Smooth muscle cell of the brain vasculature (primary cell): ENCODE measurements at regions not wholly inside any gene's neighbourhood (a gene's known extent, or its start where the extent isn't known, plus 50 kb on each side); places are given as distances from the start of the nearest gene placed in this dataset.
"Not testable (repeated sequence)": the region's sequence is repeated elsewhere in the genome, so short reads cannot be mapped to it uniquely, and the experiment has no call there.

Experiments
- DNase-seq: peaks from one replicate; pipeline ENCODE4 v3.0.0-alpha.2; 2012; ENCODE audit warnings: low read depth, low spot score

DNA sequence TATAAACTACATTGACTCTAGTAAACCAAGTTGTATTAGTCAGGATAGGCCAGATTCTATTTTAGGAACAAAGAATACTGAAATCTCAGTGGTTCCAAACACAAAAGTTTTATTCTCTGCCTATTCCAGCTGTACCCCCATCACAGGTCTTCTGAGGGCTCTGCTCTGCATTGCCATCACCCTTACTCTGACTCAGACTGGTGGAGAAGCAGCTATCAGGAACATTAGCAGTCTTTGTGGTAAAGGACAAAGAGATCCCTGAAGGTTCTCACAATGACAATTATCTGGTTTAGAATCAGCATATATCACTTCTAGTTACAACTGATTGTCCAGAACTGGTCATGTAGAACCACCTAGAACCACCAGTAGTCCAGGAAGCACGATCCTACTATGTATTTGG is 251.1 kb downstream of the GLUD2 start:
- no peak for DNase-seq

DNA sequence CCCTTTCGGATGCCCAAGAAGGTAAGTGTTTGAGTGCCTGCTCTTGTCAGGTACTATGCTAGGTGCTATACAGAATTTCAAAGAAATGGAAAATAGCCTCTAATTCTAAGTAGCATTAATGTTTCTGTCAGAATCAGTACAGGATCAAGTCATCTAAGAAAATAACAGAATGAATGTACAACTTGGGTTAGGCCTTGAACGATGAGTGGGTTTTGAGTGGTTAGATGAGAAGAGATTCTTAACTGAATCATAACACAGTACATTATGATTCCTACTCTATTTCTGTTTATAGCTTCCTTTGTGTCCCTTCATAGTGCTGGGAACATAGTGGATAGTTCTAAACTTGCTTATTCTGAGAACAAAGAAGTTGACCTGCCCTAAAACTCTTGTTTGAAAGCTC is 253.9 kb downstream of the GLUD2 start:
- no peak for DNase-seq

DNA sequence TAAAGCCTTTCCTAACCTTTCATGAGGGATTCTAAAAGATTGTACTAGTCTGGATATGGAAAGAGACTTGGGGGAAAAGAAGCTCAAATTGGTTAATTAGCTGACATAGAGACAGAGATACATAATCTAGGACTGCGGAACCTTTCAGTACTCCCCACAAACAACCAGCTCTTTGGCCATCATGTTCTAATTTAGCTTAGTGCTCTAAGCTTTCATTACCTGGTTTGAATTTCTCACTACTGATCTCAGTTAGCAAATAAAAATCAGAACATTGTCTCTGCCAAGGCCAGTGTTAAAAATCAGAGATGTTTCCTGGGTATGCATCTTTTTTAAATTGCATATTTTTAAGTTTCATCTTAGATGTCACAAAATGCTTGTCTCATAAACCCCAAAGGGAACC is 254.4 kb downstream of the GLUD2 start:
- no peak for DNase-seq

DNA sequence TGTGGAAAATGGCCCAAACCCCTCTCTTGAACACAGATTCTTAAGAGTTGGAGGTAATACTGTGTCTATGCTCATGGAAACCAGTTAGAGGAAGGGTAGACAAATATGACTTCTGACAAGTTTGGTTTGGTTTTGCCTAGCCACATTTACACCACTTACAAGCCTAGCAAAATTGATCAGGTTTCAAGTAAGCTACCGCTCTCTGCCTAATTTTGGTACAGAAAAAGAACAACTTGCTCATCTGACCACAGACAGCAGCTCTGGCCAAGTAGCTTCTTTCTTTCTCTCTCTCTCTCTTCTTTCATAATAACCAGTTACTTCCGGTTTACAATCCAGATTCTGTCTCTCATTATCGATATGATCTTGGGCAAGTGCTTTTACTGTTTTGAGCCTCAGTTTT is 260.0 kb downstream of the GLUD2 start:
- no peak for DNase-seq

DNA sequence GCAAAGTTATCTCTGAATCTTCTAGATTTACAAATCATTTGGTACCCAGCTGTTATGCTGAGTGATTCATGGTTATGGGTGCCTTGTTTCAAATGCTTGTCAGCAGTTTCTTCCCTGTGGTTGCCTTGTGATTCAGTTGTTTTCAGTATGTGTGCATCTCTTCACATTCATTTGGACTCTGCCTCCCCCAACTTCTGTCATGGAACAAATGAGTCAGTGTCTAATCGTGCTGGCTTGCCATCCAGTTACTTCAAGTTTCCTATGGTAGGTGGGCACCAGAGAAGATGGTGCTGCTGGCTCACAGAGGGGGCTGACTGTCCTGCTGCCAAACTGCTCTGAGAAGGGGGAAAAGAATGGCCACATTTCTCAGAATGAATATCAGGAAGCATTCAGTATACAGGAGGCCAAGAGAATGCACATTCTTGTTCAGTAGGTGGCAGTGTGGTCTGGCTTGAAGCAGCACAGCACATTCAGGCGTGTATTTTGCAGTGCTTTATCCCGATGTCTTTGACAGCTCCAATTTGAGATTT is 260.9 kb downstream of the GLUD2 start:
- peak; percentile 9 for DNase-seq

DNA sequence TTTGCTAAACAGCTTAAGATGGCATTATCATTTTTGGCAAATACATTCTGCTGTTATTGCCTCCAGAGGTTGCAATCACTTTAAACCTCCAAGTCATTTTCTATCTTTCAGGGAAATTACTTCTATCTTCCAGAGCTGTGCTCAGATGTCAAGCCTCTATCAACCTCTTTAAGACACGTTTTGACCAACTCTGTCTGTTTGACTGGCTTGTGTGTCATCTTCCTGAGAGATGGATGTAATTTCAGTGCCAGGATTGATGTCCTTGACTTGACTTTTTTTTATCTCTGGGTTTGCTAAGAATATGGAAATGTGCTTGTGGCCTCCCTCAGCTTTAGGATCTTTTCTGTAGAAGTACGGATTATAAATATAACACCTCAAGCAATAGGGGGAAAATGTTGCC is 263.4 kb downstream of the GLUD2 start:
- DNase-seq = no peak

DNA sequence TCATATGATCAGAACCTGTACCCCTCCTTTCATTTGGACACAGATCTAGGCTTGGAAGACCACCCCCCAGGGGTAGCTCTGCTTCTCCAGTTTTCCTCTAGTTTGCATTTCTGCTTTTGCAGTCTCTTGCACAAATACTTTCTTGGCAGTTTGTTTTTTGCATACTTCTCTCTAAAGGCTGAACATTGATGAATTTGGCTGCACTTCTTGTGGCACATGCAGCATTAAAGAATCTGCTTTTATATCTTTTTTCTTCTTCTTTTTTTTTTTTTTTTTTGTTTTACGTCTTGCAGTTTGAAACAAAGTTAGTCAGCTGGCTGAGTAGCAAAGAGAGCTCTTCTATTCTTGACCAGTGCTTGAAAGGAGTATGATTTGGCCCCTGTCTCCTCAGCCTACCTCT is 273.0 kb downstream of the GLUD2 start:
- no peak for DNase-seq

DNA sequence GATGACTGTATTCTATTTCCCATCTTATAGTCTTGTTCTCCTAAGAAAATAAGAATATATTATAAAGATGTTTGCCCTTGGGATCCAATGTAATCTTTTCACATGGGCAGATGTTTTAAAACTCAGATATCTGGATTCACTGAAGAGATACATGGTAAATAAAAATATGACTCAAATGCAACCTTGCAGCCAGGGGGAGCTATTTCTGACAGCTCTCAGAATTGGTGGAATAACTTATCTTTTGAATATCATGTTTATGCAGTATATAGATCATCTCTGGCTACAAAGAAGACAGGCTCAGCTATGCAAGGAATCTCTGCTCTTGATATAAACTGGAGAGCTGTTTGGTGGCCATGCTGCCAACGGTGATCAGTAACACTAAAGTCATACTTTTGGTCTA is 274.7 kb downstream of the GLUD2 start:
- no peak for DNase-seq

DNA sequence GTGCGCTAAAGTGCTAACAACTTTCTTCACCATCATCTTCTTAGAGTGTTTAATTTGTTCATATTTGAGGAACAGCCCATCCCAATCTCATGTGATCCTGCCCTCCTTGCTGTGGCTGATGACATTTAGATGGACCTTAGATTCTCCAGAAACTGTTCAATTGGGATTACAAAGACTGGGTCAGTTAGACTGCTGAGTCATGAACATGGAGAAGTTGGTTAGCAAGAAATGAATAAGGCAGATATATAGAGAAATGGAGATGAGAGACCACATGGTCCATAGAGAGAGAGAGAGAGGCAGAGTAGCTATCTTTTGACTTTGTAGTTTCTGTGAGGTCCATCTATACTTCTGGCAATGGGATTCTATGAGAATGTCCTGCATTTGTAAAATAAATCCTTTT is 275.9 kb downstream of the GLUD2 start:
- no peak for DNase-seq

DNA sequence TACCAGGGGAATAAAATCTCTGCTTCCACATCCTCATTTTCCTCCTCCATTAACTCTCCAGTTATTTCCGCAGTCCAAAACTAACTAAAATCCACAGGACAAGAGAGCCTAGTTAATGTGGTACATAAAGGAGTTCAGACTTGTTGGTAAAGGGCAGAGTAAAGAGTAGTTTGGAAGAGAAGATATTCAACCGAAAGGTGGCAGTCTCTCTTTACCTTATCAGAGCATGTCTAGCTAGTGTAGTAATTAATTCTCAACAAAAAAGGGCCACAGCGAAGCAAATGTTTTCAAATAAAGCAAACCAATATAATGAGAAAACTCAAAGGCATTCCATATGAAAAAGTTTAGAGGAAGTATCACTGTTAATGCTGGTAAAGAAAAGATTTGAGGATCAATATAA is 286.5 kb downstream of the GLUD2 start:
- no peak for DNase-seq

DNA sequence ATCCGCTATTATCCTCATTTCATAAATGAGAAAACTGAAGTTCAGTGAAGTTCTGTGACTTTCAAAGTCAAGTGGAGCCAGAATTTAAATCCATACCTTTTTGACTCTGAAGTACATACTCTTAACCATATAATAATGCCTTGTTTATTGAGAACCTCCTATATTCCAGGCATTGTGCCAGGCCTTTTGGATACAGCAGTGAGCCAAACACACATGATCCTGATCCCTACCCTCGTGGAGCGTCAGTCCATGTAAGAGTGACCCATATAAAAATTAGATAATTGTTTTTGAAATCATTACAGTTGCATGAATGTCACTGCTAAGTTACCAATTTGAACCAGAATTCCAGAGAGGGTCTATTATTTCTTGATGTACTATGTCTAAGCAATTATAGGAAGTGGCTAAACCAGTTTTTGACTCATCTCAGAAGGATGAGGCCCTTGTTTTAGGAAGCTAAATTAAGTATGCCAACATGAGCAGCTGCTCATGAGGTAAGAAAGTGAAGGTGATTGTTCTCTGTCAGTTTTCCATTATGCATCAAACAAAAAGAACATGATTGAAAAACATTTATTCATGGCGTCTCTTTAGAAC is 289.5 kb downstream of the GLUD2 start:
- no peak for DNase-seq

DNA sequence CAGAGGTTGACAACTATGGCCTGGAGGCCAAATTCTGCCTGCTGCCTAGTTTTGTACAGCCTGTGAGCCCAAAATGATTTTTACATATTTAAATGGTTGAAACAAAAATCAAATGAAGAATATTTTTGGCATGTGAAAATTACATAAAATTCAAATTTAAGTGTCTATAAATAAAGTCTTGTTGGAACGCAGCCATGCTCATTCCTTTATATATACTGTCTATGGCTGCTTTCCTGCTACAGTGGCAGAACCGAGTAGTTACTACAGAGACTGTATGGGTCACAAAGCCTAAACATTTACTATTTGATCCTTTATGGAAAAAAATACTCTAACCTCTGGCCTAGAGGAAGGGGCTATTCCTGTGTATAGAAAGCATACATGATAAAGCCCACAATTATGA is 290.4 kb downstream of the GLUD2 start:
- no peak for DNase-seq

DNA sequence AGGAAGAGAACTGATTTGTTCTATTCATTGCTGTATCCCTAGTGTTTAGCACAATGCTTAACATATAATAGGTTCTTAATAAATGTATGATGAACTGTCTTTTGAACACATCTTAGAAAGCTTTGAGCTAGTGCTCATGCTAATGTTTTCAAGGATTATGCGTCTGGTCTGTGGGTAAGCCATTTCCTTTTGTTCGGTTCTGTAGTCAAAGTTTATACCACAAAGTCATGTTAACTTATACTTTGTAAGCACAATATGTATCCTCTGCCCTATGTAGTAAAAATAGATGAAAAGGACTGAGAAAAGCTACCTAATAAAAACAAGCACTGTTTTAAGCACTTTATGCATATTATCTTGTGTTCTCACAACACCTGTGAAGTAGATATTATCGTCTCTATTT is 301.9 kb downstream of the GLUD2 start:
- no peak for DNase-seq

DNA sequence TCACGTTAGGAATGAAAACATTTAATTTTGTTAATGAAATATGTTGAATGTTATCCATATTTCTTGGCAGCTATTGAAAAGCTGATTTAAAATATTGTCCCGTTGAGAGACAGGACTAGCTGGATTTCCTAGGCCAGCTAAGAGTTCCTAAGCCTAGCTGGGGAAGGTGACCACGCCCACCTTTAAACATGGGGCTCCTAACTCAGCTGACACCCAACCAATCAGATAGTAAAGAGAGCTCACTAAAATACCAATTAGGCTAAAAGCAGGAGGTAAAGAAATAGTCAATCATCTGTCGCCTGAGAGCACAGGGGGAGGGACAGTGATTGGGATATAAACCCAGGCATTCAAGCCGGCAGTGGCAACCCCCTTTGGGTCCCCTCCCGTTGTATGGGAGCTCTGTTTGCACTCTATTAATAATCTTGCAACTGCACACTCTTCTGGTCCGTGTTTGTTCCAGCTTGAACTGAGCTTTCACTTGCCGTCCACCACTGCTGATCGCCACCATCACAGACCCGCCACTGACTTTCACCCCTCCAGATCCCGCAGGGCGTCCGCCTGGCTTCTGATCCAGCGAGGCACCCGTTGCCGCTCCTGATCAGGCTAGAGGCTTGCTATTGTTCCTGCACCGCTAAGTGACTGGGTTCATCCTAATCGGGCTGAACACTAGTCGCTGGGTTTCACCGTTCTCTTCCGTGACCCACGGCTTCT is 308.9 kb downstream of the GLUD2 start:
- DNase-seq = no peak

DNA sequence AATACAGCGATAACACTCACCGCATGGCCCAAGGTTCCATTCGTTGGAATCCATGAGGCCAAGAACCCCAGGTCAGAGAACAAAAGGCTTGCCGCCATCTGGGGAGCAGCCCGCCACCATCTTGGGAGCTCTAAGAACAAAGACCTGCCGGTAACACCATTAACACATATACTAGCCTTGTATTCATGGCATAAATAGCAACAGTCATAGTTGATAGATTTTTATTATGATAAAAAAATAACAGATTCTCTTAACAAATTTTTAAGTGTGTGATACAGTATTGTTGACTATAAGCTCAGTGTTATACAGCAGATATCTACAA is 309.4 kb downstream of the GLUD2 start:
- no peak for DNase-seq

DNA sequence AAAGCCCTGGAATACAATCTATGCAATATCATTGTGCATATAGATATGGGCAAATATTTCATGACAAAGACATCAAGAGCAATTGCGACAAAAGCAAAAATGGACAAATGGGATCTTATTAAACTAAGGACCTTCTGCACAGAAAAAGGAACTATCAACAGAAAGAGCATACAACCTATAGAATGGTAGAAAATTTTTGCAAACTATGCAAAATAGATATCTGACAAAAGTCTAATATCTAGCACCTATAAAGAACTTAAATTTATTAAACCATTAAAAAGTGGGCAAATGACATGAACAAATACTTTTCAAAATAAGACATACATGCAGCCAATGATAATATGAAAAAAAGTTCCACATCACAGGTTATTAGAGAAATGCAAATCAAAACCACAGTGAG is 312.9 kb downstream of the GLUD2 start:
- DNase-seq = no peak

DNA sequence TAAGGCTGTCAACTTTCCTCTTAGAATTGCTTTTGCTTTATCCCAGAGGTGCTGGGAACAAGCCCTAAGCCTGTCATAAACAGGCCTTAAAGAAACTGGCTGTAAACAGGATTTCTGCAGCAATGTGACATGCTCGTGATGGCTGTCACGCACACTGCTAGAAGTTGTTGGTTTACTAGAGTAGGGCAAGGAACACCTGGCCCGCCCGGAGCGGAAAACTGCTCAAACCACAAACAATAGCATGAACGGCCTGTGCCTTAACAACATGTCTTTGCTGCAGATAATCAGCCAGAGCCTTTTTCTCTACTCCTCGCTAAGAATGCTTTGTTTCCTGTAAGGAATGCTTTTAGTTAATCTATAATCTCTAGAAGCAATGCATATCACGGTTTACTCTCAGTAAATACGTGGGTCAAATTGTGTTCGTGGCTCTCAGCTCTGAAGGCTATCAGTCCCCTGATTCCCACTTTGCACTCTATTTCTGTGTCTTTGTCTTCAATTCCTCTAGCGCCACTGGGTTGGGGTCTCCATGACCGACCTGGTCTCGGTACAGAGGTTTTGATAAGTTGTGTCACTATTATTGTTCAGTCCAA is 318.3 kb downstream of the GLUD2 start:
- no peak for DNase-seq

DNA sequence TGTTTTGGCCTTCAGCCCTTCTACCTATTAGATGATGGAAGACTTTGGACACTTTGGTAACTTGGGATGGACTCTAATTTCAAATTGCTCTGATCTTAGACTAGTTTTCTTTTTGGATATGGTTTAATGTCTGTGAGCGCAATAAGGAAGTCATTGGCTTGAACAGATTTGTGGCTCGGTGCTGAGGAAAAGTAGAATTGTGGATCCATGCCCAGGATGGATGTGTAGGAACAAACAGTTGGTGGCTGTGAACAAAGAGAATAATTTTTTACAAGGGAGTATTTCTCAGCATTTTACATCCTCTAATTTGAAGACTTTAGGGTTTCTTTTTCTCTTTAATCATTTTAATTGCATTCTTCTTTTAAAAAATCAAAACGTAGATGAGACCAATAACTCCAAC is 327.1 kb downstream of the GLUD2 start:
- DNase-seq = no peak

DNA sequence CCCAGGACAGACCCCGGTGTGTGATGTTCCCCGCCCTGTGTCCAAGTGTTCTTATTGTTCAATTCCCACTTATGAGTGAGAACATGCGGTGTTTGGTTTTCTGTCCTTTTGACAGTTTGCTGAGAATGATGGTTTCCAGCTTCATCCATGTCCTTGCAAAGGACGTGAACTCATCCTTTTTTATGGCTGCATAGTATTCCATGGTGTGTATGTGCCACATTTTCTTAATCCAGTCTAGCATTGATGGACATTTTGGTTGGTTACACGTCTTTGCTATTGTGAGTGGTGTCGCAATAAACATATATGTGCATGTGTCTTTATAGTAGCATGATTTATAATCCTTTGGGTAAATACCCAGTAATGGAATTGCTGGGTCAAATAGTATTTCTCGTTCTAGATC is 334.5 kb downstream of the GLUD2 start:
- not testable (repeated sequence) for DNase-seq

DNA sequence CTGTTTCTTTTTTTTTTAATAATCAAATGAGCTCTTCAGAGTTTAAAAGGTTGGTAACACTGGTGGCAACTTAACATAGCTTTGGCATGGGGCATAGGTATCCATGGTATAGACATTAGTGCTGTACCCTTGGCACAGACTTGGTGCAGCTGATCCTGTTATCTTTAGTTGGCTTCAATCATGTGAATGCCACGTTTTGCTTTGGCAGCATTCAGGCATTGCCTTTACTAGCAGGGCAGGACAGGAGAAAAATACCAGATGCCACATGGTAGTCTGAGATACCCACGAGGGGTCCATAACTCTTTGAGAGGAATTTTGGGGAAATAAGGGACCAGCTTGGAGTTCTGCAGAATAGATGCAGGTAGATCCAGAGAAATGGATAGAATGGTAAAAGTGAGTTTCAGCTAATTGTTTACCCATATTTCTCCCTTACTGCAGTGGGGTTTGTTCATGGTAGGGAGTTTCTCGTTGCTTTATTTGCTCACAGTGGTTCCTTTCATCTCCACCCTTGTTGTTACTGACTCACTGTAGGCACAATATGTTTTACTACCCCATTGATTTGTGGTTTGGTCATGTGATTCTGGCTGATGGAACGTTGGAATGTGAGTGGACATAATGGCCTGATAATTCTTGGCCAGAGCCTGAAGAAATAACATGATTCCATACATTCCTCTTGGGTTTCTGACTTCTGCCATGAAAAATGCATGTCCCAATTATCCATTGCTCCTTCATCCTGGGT is 342.7 kb downstream of the GLUD2 start:
- DNase-seq = no peak

DNA sequence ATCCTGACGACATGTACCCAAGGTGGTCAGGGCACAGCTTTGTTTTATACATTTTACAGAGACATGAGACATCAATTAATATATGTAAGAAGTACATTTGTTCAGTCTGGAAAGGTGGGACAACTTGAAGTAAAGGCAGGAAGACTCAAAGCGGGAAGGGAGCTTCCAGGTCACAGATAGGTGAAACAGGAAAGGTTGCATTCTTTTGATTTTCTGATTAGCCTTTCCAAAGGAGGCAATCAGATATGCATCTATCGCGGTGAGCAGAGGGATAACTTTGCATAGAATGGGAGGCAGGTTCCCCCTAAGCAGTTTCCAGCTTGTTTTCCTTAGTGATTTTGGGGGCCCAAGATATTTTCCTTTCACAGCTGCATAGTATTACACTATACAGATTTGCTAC is 358.4 kb downstream of the GLUD2 start:
- DNase-seq = no peak

DNA sequence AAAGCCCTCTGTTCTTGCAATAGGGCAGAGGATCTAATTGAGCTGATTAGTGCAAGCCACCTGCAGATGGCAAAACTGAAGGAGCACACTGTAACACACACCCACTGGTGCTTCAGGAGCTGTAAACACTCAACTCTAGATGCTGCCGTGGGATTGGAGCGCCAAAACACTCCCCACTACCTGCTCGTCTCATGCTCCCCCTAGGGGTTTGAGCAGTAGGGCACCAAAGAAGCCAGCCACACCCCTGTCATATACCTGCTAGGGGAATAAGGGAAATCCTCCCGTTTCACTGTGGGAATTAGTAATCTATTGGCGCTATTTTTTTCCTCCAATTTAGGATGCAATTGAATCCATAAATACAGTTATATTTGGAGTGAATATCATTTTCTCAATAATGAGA is 360.2 kb downstream of the GLUD2 start:
- DNase-seq = no peak

DNA sequence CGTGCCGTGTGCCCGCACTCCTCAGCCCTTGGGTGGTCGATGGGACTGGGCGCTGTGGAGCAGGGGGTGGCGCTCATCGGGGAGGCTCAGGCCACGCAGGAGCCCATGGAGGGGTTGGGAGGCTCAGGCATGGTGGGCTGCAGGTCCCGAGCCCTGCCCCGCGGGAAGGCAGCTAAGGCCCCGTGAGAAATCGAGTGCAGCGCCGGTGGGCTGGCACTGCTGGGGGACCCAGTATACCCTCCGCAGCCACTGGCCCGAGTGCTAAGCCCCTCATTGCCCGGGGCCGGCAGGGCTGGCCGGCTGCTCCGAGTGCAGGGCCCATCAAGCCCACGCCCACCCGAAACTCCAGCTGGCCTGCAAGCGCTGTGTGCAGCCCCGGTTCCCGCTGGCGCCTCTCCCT is 384.1 kb downstream of the GLUD2 start:
- not testable (repeated sequence) for DNase-seq
